Spinal cord (tissue), 9 donors: ENCODE measurements at regions not wholly inside any gene's neighbourhood (a gene's known extent, or its start where the extent isn't known, plus 50 kb on each side); places are given as distances from the start of the nearest gene placed in this dataset.

ENCODE experiments used
- DNase-seq, 6 donors: peaks; one replicate each; pipeline versions ENCODE4 v3.0.0 to v3.0.0-alpha.2; 2013 to 2015; ENCODE audit warnings: low spot score in 6 of 6, low read depth in 4 of 6
- H3K27ac ChIP-seq: one replicate; pipeline ENCODE4 v1.5.1; 2013; ENCODE audit warnings: low read depth, low read length, control low read depth
- H3K27me3 ChIP-seq: one replicate; pipeline ENCODE4 v1.6.1; 2013; ENCODE audit warnings: low read length; ENCODE audit not compliant: control insufficient read depth, insufficient read depth
- H3K36me3 ChIP-seq: one replicate; pipeline ENCODE4 v1.6.1; 2013; ENCODE audit warnings: low read length; ENCODE audit not compliant: control insufficient read depth, insufficient read depth
- H3K4me1 ChIP-seq: one replicate; pipeline ENCODE4 v1.6.1; 2013; ENCODE audit warnings: low read length; ENCODE audit not compliant: control insufficient read depth, insufficient read depth
- H3K4me3 ChIP-seq: one replicate; pipeline ENCODE4 v1.5.1; 2013; ENCODE audit warnings: low read depth, low read length, control low read depth
- H3K9me3 ChIP-seq: one replicate; pipeline ENCODE4 v1.6.1; 2013; ENCODE audit warnings: low read length; ENCODE audit not compliant: control insufficient read depth, insufficient read depth
- WGBS: methylation state at CpG from one replicate; pipeline ENCODE4 v1.1.5; 2013; ENCODE audit warnings: missing lambda C conversion rate; ENCODE audit not compliant: insufficient coverage; 5-methylcytosine and 5-hydroxymethylcytosine counted together
- donor health status: healthy.

- H3K27me3 ChIP-seq = peaks cover 3% of the 10 kb centered on the region
- H3K9me3 ChIP-seq = no peaks in the 10 kb centered on the region
- DNase-seq = no peak
- no peaks in the 10 kb centered on the region for H3K36me3 ChIP-seq
- 80% methylated on average over 4 of the region's 5 CpGs for WGBS
- H3K27ac ChIP-seq = no peak overlapping the region
- no peak overlapping the region for H3K4me3 ChIP-seq
- peaks cover 6% of the 10 kb centered on the region for H3K4me1 ChIP-seq
These were observed 72.6 kb downstream of the ISX start for GRCh38 chr22:35138521-35138920.

DNA sequence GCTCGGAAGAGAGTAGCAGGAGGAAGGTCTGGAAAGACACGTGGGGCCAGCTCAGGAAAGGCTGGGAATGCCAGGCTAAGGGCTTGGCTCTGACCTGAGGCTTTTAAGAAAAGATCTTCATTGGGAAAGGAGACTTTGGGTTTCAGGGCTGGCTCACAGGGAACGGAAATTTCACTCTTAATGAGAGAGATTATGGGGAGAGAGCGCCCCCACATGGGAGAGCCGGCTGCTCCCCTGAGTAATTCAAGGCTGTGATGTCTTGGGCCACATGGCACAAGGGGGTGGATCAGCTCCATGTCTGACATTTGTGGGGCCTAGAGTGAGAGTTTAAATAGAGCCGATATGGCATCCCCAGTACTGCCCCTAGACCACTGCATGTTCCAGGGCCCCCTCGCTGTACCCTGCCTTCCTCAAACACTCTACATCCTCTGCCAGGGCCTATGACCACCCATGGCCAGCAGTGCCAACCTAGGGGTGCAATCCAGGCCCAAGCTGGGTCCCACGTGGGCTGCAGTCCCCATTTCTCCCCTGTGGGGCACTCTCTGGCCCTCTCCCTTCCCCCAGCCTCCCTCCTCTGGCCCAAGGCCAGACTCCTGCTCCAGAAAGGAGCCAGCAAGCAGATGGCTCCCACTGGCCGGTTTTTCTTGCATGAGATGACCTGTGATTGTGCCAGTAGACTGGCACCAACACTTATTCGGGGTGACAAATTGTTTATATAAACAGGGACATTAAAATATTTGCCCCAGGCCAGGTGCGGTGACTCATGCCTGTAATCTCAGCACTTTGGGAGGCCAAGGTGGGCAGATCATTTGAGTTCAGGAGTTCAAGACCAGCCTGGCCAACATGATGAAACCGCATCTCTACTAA lies 75.2 kb downstream of the ISX start:
- no peak overlapping the region for H3K27ac ChIP-seq
- peak in 1 of 6 donors; percentile 31 for DNase-seq
- WGBS = 50% methylated on average over 10 of the region's 12 CpGs
- no peak overlapping the region for H3K4me3 ChIP-seq
- no peaks in the 10 kb centered on the region for H3K36me3 ChIP-seq
- no peaks in the 10 kb centered on the region for H3K4me1 ChIP-seq
- no peaks in the 10 kb centered on the region for H3K9me3 ChIP-seq
- H3K27me3 ChIP-seq = no peaks in the 10 kb centered on the region

DNA sequence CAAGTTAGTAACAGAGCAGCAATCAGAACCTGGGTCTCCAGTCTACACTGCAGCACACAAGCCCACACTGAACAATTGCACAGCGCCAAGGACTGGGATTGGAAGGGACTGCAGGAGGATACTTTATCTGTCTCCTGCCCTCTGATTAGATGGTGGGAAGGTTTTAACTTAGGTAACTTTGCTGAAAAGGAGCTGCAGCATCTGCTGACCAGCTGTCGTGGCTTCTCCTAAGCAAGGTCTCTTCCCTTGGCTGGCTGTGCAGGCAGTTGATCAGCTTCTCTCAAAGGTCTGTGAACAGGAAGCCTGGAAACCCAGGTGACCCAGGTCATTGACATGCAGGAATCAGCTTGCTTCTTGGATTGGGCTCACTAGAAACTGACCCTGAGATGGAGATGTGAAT lies 82.4 kb downstream of the ISX start:
- H3K9me3 ChIP-seq = no peaks in the 10 kb centered on the region
- WGBS = 74% methylated on average over 2 of the region's 2 CpGs

GRCh38 chr22:35148866-35149548 lies 83.0 kb downstream of the ISX start:
- no peak for DNase-seq
- Histone ChIP-seq H3K36me3 (no peaks in the 10 kb centered on the region), H3K27me3 (no peaks in the 10 kb centered on the region), H3K4me1 (peaks cover 6% of the 10 kb centered on the region), H3K27ac (no peak overlapping the region), H3K4me3 (no peak overlapping the region), H3K9me3 (no peaks in the 10 kb centered on the region)
- 85% methylated on average over 8 of the region's 10 CpGs for WGBS

More for the DNA sequence above, 82.4 kb downstream of the ISX start:
- Histone ChIP-seq H3K4me3 (no peak overlapping the region), H3K4me1 (peaks cover 6% of the 10 kb centered on the region), H3K27me3 (no peaks in the 10 kb centered on the region), H3K27ac (no peak overlapping the region), H3K36me3 (no peaks in the 10 kb centered on the region)
- DNase-seq = no peak

GRCh38 chr22:35150183-35151107 lies 84.5 kb downstream of the ISX start:
- Histone ChIP-seq H3K27ac (no peak overlapping the region), H3K27me3 (no peaks in the 10 kb centered on the region), H3K9me3 (no peaks in the 10 kb centered on the region), H3K36me3 (no peaks in the 10 kb centered on the region), H3K4me1 (peaks cover 6% of the 10 kb centered on the region), H3K4me3 (no peak overlapping the region)
- WGBS = 54% methylated on average over 19 of the region's 22 CpGs
- DNase-seq = peak; percentile 26 to 90 (median 53)

DNA sequence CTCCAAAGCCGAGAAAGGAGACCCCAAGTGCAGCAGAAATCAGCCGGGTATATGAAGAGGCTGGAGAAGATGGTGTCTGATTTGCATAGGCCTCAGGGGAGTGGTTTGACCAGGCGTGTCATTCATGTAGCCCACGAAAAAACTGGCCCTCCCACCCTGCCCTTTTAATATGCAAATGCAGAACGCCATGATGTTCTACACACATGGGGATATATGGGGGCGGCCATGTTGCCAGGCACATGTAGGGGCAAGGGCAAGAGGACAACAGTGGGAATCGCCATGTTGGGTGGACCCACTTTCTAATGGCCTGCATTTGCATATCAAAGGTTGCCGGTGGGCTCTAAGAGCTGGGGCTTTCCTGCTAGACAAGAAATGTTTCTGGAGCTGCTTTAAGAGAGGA lies 86.4 kb downstream of the ISX start:
- Histone ChIP-seq H3K4me3 (no peak overlapping the region), H3K27me3 (no peaks in the 10 kb centered on the region), H3K27ac (no peak overlapping the region), H3K36me3 (no peaks in the 10 kb centered on the region), H3K4me1 (peaks cover 6% of the 10 kb centered on the region), H3K9me3 (no peaks in the 10 kb centered on the region)
- WGBS = 70% methylated on average over 5 of the region's 8 CpGs
- no peak for DNase-seq

DNA sequence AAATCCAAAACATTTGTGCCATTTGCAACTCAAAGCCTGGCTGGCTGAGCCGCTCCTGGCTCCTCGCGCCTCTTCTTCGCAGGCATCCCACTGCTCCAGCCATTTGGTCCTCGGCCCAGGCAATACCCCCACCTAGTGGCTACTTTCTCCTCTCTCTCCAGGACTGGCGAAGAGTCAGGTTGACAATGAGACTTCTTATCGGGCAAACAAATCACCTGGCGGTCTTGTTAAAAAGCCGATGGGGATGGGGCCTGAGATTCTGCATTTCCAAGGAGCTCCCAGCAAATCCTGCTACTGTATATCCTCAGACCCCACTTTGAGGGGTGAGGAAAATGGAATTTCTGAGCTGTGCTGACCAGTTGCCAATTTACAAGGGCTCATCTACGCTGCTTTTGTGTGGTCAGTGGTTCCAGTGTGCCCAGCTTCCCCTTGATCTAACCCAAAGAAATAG lies 89.0 kb downstream of the ISX start:
- Histone ChIP-seq H3K4me3 (no peak overlapping the region), H3K27ac (no peak overlapping the region), H3K36me3 (no peaks in the 10 kb centered on the region), H3K9me3 (no peaks in the 10 kb centered on the region), H3K27me3 (no peaks in the 10 kb centered on the region), H3K4me1 (peaks cover 8% of the 10 kb centered on the region)
- peak; percentile 35 to 95 (median 58) for DNase-seq
- WGBS = 2% methylated on average over 9 of the region's 10 CpGs

DNA sequence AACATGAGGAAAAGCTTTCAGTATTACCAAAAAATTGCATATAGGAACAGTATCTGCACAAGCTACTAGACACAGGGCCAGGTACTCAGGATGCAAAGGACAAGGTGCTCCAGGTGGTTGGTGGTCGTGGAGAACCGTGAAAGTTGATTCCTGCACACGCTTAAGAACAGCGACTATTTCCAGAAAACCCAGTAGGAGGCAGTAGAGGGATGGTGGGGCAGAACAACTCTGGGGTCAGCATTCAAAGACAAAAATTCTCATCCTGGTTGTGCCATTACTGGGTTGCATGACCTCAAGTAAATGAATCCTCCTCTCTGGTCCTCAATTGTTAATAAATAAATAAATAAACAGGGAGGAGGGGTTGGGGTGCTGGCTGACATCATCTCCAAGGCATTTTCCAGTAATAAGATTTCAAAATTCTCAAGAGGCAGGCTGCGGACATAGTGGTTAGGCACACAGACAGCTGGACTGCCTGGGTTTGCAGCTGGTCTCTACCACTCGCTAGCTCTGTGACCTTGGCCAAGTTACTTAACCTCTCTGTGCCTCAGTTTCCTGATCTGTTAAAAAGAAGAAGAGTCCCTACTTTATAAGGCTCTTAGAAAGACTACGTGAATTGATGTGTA lies 89.6 kb downstream of the ISX start:
- Histone ChIP-seq H3K36me3 (no peaks in the 10 kb centered on the region), H3K4me3 (no peak overlapping the region), H3K27ac (no peak overlapping the region), H3K4me1 (peaks cover 5% of the 10 kb centered on the region), H3K27me3 (no peaks in the 10 kb centered on the region), H3K9me3 (no peaks in the 10 kb centered on the region)
- no peak for DNase-seq
- WGBS = 58% methylated on average over 3 of the region's 7 CpGs

GRCh38 chr22:35156945-35157344 lies 91.0 kb downstream of the ISX start:
- no peaks in the 10 kb centered on the region for H3K9me3 ChIP-seq
- H3K27me3 ChIP-seq = no peaks in the 10 kb centered on the region
- H3K36me3 ChIP-seq = no peaks in the 10 kb centered on the region
- H3K4me1 ChIP-seq = peaks cover 4% of the 10 kb centered on the region
- WGBS = 67% methylated on average over 3 of the region's 3 CpGs
- no peak overlapping the region for H3K4me3 ChIP-seq
- no peak overlapping the region for H3K27ac ChIP-seq
- no peak for DNase-seq
